C4-2B (cell line): ENCODE measurements at regions not wholly inside any gene's neighbourhood (a gene's known extent, or its start where the extent isn't known, plus 50 kb on each side); places are given as distances from the start of the nearest gene placed in this dataset.

Source experiments
- H3K27ac ChIP-seq: fragments of 450-650 bp; 2 replicates; pipeline ENCODE4 v1.5.1; 2017
- ZFX ChIP-seq: fragments of 450-650 bp; IDR thresholded peaks from 2 replicates; pipeline ENCODE4 v1.6.1; 2017
- TF ChIP-seq, protein P1 (sequence below): fragments of 450-650 bp; conservative IDR thresholded peaks from 2 replicates; pipeline ENCODE4 v1.5.1; 2017; ENCODE audit warnings: mild to moderate bottlenecking

DNA sequence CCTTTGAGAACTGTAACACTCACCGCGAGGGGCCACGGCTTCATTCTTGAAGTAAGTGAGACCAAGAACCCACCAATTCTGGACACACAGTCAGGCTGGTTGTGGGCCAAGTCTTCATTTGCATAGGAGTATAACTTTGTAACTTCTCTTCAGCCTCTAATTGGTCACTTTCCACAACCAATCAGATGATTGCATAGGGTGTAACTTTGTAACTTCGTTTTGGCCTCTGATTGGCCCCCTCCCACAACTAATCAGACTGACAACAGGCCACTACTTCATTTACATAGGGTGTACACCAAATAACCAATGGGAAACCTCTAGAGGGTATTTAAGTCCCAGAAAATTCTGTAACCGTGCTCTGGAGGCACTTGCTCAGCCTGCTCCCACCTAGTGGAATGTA is 77.5 kb upstream of the TCF4 start:
- TF ChIP-seq, protein P1, sequence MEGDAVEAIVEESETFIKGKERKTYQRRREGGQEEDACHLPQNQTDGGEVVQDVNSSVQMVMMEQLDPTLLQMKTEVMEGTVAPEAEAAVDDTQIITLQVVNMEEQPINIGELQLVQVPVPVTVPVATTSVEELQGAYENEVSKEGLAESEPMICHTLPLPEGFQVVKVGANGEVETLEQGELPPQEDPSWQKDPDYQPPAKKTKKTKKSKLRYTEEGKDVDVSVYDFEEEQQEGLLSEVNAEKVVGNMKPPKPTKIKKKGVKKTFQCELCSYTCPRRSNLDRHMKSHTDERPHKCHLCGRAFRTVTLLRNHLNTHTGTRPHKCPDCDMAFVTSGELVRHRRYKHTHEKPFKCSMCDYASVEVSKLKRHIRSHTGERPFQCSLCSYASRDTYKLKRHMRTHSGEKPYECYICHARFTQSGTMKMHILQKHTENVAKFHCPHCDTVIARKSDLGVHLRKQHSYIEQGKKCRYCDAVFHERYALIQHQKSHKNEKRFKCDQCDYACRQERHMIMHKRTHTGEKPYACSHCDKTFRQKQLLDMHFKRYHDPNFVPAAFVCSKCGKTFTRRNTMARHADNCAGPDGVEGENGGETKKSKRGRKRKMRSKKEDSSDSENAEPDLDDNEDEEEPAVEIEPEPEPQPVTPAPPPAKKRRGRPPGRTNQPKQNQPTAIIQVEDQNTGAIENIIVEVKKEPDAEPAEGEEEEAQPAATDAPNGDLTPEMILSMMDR, result no peak
- TF ChIP-seq ZFX, result no peak
- H3K27ac ChIP-seq, result peak overlapping the region; percentile 82

DNA sequence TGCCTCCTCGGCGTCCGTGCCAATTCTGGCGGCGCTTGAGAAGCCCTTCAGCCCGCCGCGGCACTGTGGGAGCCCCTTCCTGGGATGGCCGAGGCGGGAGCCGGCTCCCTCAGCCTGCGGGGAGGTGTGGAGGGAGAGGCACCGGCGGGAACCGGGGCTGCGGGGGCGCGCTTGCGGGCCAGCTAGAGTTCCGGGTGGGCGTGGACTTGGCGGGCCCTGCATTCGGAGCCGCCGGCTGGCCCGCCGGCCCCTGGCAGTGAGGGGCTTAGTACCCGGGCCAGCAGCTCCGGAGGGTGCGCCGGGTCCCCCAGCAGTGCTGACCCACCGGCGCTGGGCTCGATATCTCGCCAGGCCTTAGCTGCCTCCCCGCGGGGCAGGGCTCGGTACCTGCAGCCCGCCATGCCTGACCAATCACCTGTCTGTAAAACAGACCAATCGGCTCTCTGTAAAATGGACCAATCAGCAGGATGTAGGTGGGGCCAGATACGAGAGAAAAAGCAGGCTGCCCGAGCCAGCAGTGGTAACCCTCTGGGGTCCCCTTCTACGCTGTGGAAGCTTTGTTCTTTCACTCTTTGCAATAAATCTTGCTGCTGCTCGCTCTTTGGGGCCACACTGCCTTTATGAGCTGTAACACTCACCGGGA is 76.9 kb upstream of the TCF4 start:
- H3K27ac ChIP-seq, result peak overlapping the region; percentile 82
- TF ChIP-seq ZFX, result peak; percentile 37; the same call in 1 of the 2 replicates

DNA sequence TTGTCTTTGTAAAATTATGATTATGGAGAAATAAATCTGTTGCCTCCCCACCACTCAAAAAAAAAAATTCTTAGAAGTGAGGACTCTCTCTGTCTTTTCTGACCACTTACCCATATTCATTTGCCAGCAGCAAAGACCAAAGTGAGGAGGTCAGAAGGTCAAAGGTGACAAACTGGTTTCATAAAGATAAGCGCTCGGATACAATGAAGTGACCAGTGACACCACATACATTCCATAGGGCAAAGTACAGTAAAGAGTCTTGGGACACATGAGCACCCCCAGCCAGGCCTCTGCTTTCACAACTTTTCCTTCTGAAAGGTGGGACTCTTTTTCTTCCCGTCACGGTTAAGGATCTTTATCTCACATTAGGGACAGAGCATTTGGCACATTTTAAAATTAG is 75.9 kb upstream of the TCF4 start:
- TF ChIP-seq, protein P1, result no peak
- no peak for TF ChIP-seq ZFX

DNA sequence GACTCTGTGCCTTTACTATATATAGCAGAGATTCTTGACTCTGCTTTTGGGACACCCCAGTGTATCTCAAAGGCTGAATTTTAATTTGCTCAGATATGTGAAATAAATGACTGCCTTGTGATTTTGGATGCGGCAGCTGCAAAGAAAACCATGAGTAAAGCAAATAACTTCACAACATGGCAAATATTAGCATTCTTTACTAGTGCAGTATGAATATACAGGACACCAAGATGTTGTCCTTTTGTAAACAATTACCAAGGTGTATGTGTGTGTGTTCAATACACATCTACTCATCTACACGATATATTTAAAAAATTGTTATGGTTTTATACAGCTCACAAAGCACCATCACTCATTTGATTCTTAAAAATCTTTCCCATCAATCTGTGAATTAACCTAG is 70.6 kb upstream of the TCF4 start:
- no peak for TF ChIP-seq ZFX
- TF ChIP-seq, protein P1, result no peak
- no peak overlapping the region for H3K27ac ChIP-seq

More for the DNA sequence above, 75.9 kb upstream of the TCF4 start:
- H3K27ac ChIP-seq, result peak overlapping the region; percentile 82; the same call in 1 of the 2 replicates

DNA sequence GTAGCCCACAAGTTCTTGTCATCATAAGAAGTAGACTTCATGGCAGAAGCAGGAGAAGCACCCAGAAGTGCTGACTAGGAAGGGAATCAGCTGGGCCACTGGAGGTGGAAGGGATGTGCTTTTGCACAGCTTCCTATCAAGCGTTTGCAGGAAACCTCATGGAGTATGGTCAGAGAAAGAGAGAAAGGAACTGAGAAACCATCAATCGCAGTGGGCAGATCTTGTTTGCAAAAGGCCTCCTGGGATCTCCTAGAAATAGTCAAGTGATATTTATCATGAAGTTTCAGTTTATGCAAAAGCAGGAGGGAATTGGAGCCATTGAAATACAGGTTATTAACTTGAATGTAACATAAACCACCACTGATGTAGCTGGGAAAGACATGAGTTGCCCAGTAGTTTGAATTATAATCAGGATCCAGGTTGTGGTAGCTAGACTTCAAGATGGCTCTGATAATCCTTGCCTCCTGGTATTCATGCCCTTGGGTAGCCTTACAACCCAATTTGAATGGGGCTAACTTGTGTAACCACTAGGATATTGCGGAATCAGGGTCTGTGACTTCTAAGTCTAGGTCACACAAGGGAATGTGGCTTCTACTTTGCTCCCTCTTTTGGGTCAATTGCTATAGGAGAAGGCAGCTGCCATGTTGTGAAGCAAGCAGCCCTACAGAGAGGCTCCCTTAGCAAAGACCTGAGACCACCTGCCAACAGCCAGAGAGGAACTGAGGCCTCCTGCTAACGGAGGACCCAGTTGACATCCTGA is 69.8 kb upstream of the TCF4 start:
- no peak overlapping the region for H3K27ac ChIP-seq
- TF ChIP-seq, protein P1, result no peak
- no peak for TF ChIP-seq ZFX

DNA sequence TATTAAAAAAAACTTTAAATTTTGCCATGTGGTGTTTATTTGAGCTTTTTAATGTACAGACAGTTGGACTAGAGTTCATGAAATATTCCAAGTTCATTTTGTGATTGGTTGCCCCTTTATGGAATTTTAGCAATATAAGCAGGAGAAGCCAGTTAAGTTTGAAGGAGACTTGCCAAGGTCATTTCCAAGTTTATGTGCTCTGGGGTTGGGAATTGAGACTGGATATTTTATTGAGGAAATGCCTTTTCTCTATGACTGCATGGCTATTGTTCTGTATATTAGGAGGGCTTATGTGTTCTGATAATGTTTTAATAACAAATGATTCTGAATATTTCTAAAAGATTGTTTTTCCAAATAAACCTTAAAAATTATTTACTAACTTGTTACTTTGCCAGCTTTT is 67.0 kb upstream of the TCF4 start:
- no peak overlapping the region for H3K27ac ChIP-seq
- no peak for TF ChIP-seq ZFX
- TF ChIP-seq, protein P1, result no peak

DNA sequence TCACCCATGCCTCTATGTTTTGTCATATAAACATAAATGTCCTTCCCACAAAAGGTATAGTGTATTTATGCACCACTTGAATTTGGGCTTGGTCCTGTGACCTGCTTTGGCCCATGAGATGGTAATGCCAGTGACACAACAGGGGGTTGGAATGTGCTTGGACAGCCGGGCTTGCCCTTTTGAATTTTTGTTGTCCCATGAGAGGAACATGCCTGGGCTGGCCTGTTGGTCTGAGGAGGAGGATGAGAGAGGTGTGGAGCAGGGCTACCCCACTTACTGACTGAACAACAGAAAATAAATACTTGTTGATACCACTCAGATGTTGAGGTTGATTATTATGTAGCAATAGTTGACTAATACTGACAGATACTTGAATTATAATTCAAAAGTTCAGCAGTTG is 63.2 kb upstream of the TCF4 start:
- H3K27ac ChIP-seq, result no peak overlapping the region

More for the DNA sequence above, 63.2 kb upstream of the TCF4 start:
- TF ChIP-seq, protein P1, result no peak
- no peak for TF ChIP-seq ZFX
